Stomach (tissue), 4 donors: ENCODE measurements at regions not wholly inside any gene's neighbourhood (a gene's known extent, or its start where the extent isn't known, plus 50 kb on each side); places are given as distances from the start of the nearest gene placed in this dataset.

ENCODE experiments used
- EP300 ChIP-seq: sonication (generic); formaldehyde crosslinking; IDR thresholded peaks from one replicate; pipeline ENCODE4 v1.6.1; 2017; ENCODE audit warnings: antibody characterized with exemption
- POLR2A ChIP-seq, 4 donors: fragments of 450-650 bp; IDR thresholded peaks; one replicate each; pipeline ENCODE4 v1.6.1; 2016; ENCODE audit warnings: antibody characterized with exemption in 4 of 4, control low read depth in 2 of 4, mild to moderate bottlenecking in 1 of 4, moderate library complexity in 1 of 4
- POLR2AphosphoS5 ChIP-seq, 3 donors: sonication (generic); formaldehyde crosslinking; IDR thresholded peaks; one replicate each; pipeline ENCODE4 v1.6.1; 2016; ENCODE audit warnings: antibody characterized with exemption in 3 of 3
- TF ChIP-seq, protein P1 (sequence below), 7 experiments: fragments of 450-650 bp in 4 of 7; fragments of 200-600 bp in 3 of 7; sonication (generic) in 3 of 7; IDR thresholded peaks; one replicate each; pipeline ENCODE4 v1.5.1; 2016 to 2019; ENCODE audit warnings: antibody characterized with exemption in 7 of 7, control low read depth in 2 of 7, mild to moderate bottlenecking in 1 of 7

DNA sequence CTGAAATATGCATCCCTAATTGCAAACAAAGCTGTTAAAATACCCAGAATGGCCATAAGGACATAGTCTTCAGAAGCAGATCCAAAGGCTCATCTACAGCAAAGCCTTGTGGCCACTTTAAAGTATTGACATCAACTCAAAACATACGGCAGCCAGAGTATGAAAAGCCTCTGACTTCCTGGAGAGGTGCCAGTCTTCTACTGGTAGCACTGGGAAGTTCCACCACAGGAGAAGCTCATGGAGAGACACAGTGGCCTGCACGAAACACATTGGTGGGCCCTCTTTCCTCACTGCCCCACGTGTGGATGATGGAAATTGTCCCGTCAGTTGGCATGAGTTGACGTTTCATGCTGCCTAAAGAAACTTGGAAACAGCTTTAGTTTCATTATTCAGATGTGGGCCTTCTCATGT is 202.6 kb upstream of the HEY2 start:
- TF ChIP-seq, protein P1, sequence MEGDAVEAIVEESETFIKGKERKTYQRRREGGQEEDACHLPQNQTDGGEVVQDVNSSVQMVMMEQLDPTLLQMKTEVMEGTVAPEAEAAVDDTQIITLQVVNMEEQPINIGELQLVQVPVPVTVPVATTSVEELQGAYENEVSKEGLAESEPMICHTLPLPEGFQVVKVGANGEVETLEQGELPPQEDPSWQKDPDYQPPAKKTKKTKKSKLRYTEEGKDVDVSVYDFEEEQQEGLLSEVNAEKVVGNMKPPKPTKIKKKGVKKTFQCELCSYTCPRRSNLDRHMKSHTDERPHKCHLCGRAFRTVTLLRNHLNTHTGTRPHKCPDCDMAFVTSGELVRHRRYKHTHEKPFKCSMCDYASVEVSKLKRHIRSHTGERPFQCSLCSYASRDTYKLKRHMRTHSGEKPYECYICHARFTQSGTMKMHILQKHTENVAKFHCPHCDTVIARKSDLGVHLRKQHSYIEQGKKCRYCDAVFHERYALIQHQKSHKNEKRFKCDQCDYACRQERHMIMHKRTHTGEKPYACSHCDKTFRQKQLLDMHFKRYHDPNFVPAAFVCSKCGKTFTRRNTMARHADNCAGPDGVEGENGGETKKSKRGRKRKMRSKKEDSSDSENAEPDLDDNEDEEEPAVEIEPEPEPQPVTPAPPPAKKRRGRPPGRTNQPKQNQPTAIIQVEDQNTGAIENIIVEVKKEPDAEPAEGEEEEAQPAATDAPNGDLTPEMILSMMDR (IDR thresholded peaks at IDR 0.05), result no peak
- no peak for TF ChIP-seq EP300
- no peak for TF ChIP-seq POLR2A (IDR thresholded peaks at IDR 0.05)
- no peak for TF ChIP-seq POLR2AphosphoS5 (IDR thresholded peaks at IDR 0.05)
